HS-27A (cell line): ENCODE measurements at regions not wholly inside any gene's neighbourhood (a gene's known extent, or its start where the extent isn't known, plus 50 kb on each side); places are given as distances from the start of the nearest gene placed in this dataset.

Experiments used
- DNase-seq: peaks from one replicate; pipeline ENCODE4 v3.0.0-alpha.2; 2012; ENCODE audit warnings: low read depth, missing footprints

- DNase-seq, result no peak
These were observed 50.3 kb downstream of the UTRN start for GRCh38 chr6:144335311-144335861.

GRCh38 chr6:144335914-144336313 is 50.8 kb downstream of the UTRN start:
- no peak for DNase-seq

- no peak for DNase-seq
These were observed 51.8 kb downstream of the UTRN start for GRCh38 chr6:144336900-144337299.

GRCh38 chr6:144338474-144338873 is 53.3 kb downstream of the UTRN start:
- no peak for DNase-seq

- no peak for DNase-seq
These were observed 54.0 kb downstream of the UTRN start for GRCh38 chr6:144338951-144339700.

- no peak for DNase-seq
These were observed 54.8 kb downstream of the UTRN start for GRCh38 chr6:144339859-144340452.

- no peak for DNase-seq
These were observed 55.6 kb downstream of the UTRN start for GRCh38 chr6:144340541-144341371.

GRCh38 chr6:144341831-144342527 is 56.8 kb downstream of the UTRN start:
- no peak for DNase-seq

GRCh38 chr6:144343701-144344428 is 58.7 kb downstream of the UTRN start:
- no peak for DNase-seq

GRCh38 chr6:144344646-144345045 is 59.5 kb downstream of the UTRN start:
- DNase-seq, result no peak

GRCh38 chr6:144345451-144345850 is 60.3 kb downstream of the UTRN start:
- no peak for DNase-seq

GRCh38 chr6:144346719-144347447 is 61.7 kb downstream of the UTRN start:
- peak; percentile 53 for DNase-seq

GRCh38 chr6:144347448-144347759 is 62.3 kb downstream of the UTRN start:
- no peak for DNase-seq

- DNase-seq, result no peak
These were observed 62.8 kb downstream of the UTRN start for GRCh38 chr6:144347933-144348332.

- no peak for DNase-seq
These were observed 64.8 kb downstream of the UTRN start for GRCh38 chr6:144349690-144350527.

- DNase-seq, result no peak
These were observed 65.4 kb downstream of the UTRN start for GRCh38 chr6:144350528-144350880.

- DNase-seq, result no peak
These were observed 66.4 kb downstream of the UTRN start for GRCh38 chr6:144351379-144352127.

GRCh38 chr6:144352331-144352730 is 67.2 kb downstream of the UTRN start:
- DNase-seq, result no peak

- DNase-seq, result no peak
These were observed 68.8 kb downstream of the UTRN start for GRCh38 chr6:144353871-144354314.
